ENCODE measurements at regions not wholly inside any gene's neighbourhood (a gene's known extent, or its start where the extent isn't known, plus 50 kb on each side); places are given as distances from the start of the nearest gene placed in this dataset.
A peak's percentile ranks its signal among the peaks of the same experiment; 100 is the strongest.

DNA sequence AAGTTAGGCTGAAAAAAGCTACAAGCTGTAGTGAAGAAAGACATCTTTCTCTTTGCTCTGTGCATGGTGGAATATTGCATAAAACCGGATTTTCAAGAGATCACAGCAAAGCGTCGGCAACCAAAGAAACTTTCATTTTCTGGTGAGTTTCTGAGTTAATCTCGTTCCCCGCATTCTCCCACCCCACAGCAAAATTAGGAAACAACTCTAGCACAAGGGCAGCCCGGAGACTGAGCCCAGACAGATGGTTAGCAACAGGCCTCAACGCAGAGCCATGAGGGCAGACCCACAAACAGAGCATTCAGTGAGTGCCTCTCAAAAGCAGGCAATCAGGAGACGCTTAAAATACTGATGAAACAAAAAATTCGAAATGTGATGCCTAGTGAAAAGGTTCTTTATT is 396.1 kb upstream of the KLF6 start:
- H3K4me3 ChIP-seq (ENCODE audit: low read depth, low read length), result no peak overlapping the region
- no peak for TF ChIP-seq POLR2A (IDR thresholded peaks at IDR 0.05; ENCODE audit: extremely low read depth, insufficient read length)
- TF ChIP-seq MYC (IDR thresholded peaks at IDR 0.05; ENCODE audit: low read depth, low read length), result no peak
- no peak for TF ChIP-seq CTCF (IDR thresholded peaks at IDR 0.05; ENCODE audit: low read depth, low read length)
- TF ChIP-seq, protein P1, sequence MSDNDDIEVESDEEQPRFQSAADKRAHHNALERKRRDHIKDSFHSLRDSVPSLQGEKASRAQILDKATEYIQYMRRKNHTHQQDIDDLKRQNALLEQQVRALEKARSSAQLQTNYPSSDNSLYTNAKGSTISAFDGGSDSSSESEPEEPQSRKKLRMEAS (IDR thresholded peaks at IDR 0.05; ENCODE audit: low read depth, low read length), result no peak
- no peak for DNase-seq (ENCODE audit: low read depth)

GRCh38 chr10:4177791-4178190 is 392.8 kb upstream of the KLF6 start:
- TF ChIP-seq MYC (IDR thresholded peaks at IDR 0.05; ENCODE audit: low read depth, low read length), result no peak
- TF ChIP-seq, protein P1 (IDR thresholded peaks at IDR 0.05; ENCODE audit: low read depth, low read length), result no peak
- no peak for TF ChIP-seq CTCF (IDR thresholded peaks at IDR 0.05; ENCODE audit: low read depth, low read length)
- no peak for TF ChIP-seq POLR2A (IDR thresholded peaks at IDR 0.05; ENCODE audit: extremely low read depth, insufficient read length)

DNA sequence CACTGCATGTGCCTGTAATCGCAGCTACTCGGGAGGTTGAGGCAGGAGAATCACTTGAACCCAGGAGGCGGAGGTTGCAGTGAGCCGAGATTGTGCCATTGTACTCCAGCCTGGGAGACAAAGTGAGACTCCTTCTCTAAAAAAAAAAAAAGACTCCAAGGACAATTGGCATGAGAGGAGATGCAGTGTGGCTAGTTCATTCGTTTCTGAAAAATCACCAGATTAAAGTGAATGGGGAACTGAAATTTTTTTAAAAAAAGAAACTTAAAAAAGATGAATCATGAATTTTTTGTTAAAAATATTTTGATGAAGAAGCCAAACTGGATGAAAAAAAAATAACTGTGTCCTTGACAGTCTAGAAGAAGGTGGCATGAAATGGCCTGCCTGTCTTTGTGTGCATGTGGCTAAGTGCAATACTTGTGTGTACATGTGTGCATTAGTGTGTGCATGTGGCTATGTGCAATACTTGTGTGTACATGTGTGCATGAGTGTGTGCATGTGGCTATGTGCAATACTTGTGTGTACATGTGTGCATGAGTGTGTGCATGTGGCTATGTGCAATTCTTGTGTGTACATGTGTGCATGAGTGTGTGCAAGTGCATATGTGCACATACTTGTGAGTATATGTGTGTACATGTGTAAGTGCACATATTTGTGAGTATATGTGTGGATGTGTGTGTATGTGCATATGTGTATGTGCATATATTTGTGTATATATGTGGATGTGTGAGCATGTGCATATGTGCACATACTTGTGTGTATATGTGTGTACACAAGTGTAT is 391.7 kb upstream of the KLF6 start:
- DNase-seq (ENCODE audit: low read depth), result no peak
- no peak overlapping the region for H3K4me3 ChIP-seq (ENCODE audit: low read depth, low read length)
- TF ChIP-seq, protein P1 (IDR thresholded peaks at IDR 0.05; ENCODE audit: low read depth, low read length), result no peak
- TF ChIP-seq POLR2A (IDR thresholded peaks at IDR 0.05; ENCODE audit: extremely low read depth, insufficient read length) (no peak), CTCF (IDR thresholded peaks at IDR 0.05; ENCODE audit: low read depth, low read length) (no peak), MYC (IDR thresholded peaks at IDR 0.05; ENCODE audit: low read depth, low read length) (no peak)

More at GRCh38 chr10:4177791-4178190, 392.8 kb upstream of the KLF6 start:
- no peak overlapping the region for H3K4me3 ChIP-seq (ENCODE audit: low read depth, low read length)
- no peak for DNase-seq (ENCODE audit: low read depth)

- peak; percentile 4 for DNase-seq (ENCODE audit: low read depth)
- TF ChIP-seq CTCF (IDR thresholded peaks at IDR 0.05; ENCODE audit: low read depth, low read length) (no peak), POLR2A (IDR thresholded peaks at IDR 0.05; ENCODE audit: extremely low read depth, insufficient read length) (no peak), MYC (IDR thresholded peaks at IDR 0.05; ENCODE audit: low read depth, low read length) (no peak)
- TF ChIP-seq, protein P1 (IDR thresholded peaks at IDR 0.05; ENCODE audit: low read depth, low read length), result no peak
Measured at GRCh38 chr10:4174197-4174596, 389.2 kb upstream of the KLF6 start.

DNA sequence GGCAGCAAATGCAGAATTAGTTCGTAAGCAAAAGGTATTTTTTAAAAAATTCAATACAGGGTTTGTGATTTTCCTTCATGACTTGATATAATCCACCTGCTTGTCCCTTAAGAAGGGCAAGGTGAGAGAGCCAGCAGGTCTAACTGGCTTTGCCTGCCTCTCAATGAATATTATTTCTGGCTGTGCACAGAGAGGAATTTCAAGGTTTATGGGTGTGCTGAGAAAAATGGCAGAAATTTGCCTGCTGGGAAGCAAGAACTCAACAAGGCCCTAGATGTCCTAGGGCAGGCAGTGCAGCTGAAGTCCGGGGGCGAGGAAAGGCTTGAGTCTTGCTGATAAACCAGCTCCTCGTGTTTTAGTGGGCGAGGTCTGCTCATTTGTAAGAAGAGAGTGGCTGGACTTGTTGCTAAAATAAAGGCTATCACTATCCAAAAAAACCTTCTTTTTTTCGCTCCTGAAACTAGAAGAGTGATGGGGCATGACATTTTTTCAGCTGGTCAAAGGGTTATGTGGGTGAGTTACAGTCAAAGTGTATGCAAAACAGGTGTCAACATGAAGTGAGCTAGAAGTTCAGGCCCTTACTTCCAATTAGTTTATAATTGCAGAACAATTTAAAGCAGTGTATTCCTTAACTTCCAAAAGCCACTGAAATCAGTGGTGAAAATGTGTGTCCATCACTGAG is 385.8 kb upstream of the KLF6 start:
- no peak for DNase-seq (ENCODE audit: low read depth)
- TF ChIP-seq, protein P1 (IDR thresholded peaks at IDR 0.05; ENCODE audit: low read depth, low read length), result no peak
- no peak for TF ChIP-seq POLR2A (IDR thresholded peaks at IDR 0.05; ENCODE audit: extremely low read depth, insufficient read length)
- no peak for TF ChIP-seq MYC (IDR thresholded peaks at IDR 0.05; ENCODE audit: low read depth, low read length)
- TF ChIP-seq CTCF (IDR thresholded peaks at IDR 0.05; ENCODE audit: low read depth, low read length), result no peak
- H3K4me3 ChIP-seq (ENCODE audit: low read depth, low read length), result no peak overlapping the region

More at GRCh38 chr10:4174197-4174596, 389.2 kb upstream of the KLF6 start:
- H3K4me3 ChIP-seq (ENCODE audit: low read depth, low read length), result no peak overlapping the region

Data from NB4 (cell line).